H9 (cell line): ENCODE measurements at regions not wholly inside any gene's neighbourhood (a gene's known extent, or its start where the extent isn't known, plus 50 kb on each side); places are given as distances from the start of the nearest gene placed in this dataset.

Experiments used
- DNase-seq: peaks from one replicate; pipeline ENCODE4 v3.0.0-alpha.2; 2017
- H2AFZ ChIP-seq: one replicate; pipeline ENCODE4 v1.6.1; 2013; ENCODE audit warnings: mild to moderate bottlenecking, low read length, control low read depth, moderate library complexity
- H2AK5ac ChIP-seq: 2 replicates; pipeline ENCODE4 v1.6.1; 2013; ENCODE audit warnings: low read length, control low read depth, mixed read lengths; ENCODE audit not compliant: insufficient read length
- H2BK120ac ChIP-seq: one replicate; pipeline ENCODE4 v1.6.1; 2013; ENCODE audit warnings: low read depth, mild to moderate bottlenecking, low read length, control low read depth, inconsistent platforms; ENCODE audit not compliant: poor library complexity, severe bottlenecking
- H2BK12ac ChIP-seq: 2 replicates; pipeline ENCODE4 v1.6.1; 2013; ENCODE audit warnings: low read length, control low read depth, mixed read lengths, low read depth; ENCODE audit not compliant: insufficient read length
- H2BK15ac ChIP-seq: 2 replicates; pipeline ENCODE4 v1.6.1; 2013; ENCODE audit warnings: low read depth, low read length, control low read depth
- H2BK20ac ChIP-seq: one replicate; pipeline ENCODE4 v1.6.1; 2013; ENCODE audit warnings: low read depth, mild to moderate bottlenecking, low read length, control low read depth, inconsistent platforms; ENCODE audit not compliant: poor library complexity, severe bottlenecking
- H2BK5ac ChIP-seq: 2 replicates; pipeline ENCODE4 v1.6.1; 2013; ENCODE audit warnings: low read length, control low read depth, mixed read lengths; ENCODE audit not compliant: insufficient read length
- H3K14ac ChIP-seq: 2 replicates; pipeline ENCODE4 v1.6.1; 2013; ENCODE audit warnings: low read length, control low read depth; ENCODE audit not compliant: insufficient read depth
- H3K18ac ChIP-seq: 2 replicates; pipeline ENCODE4 v1.6.1; 2013; ENCODE audit warnings: low read depth, mild to moderate bottlenecking, mixed read lengths, low read length, control low read depth; ENCODE audit not compliant: insufficient read length
- H3K23ac ChIP-seq: 2 replicates; pipeline ENCODE4 v1.6.1; 2013; ENCODE audit warnings: low read length, control low read depth, mixed read lengths, low read depth; ENCODE audit not compliant: insufficient read length
- H3K23me2 ChIP-seq: 2 replicates; pipeline ENCODE4 v1.6.1; 2013; ENCODE audit warnings: low read depth, mild to moderate bottlenecking, mixed read lengths, low read length, control low read depth; ENCODE audit not compliant: insufficient read length, poor library complexity, severe bottlenecking
- H3K27ac ChIP-seq: 2 replicates; pipeline ENCODE4 v1.5.1; 2013; ENCODE audit warnings: low read length, control low read depth, mixed read lengths, low read depth; ENCODE audit not compliant: insufficient read length
- H3K27me3 ChIP-seq: 2 replicates; pipeline ENCODE4 v1.6.1; 2013; ENCODE audit warnings: low read length, control low read depth, inconsistent platforms; ENCODE audit not compliant: insufficient read depth
- H3K4ac ChIP-seq: 2 replicates; pipeline ENCODE4 v1.6.1; 2013; ENCODE audit warnings: low read depth, mild to moderate bottlenecking, control low read depth, inconsistent platforms, low read length, moderate library complexity
- H3K4me1 ChIP-seq: 2 replicates; pipeline ENCODE4 v1.6.1; 2013; ENCODE audit warnings: low read length, control low read depth, inconsistent platforms; ENCODE audit not compliant: insufficient read depth
- H3K4me2 ChIP-seq: 2 replicates; pipeline ENCODE4 v1.6.1; 2013; ENCODE audit warnings: low read length, control low read depth, mixed read lengths; ENCODE audit not compliant: insufficient read length, insufficient read depth
- H3K56ac ChIP-seq: 2 replicates; pipeline ENCODE4 v1.6.1; 2013; ENCODE audit warnings: low read depth, mild to moderate bottlenecking, mixed read lengths, low read length, control low read depth; ENCODE audit not compliant: insufficient read length
- H3K79me1 ChIP-seq: 2 replicates; pipeline ENCODE4 v1.6.1; 2013; ENCODE audit warnings: low read depth, mild to moderate bottlenecking, moderate library complexity, low read length, control low read depth, inconsistent platforms; ENCODE audit not compliant: insufficient read depth, poor library complexity, severe bottlenecking
- H3K79me2 ChIP-seq: 2 replicates; pipeline ENCODE4 v1.6.1; 2013; ENCODE audit warnings: low read length, control low read depth, inconsistent platforms; ENCODE audit not compliant: insufficient read depth
- H3K9ac ChIP-seq: 2 replicates; pipeline ENCODE4 v1.6.1; 2013; ENCODE audit warnings: low read length, control low read depth, mixed read lengths; ENCODE audit not compliant: insufficient read length; ENCODE audit errors: extremely low read depth
- H3K9me3 ChIP-seq: one replicate; pipeline ENCODE4 v1.6.1; 2013; ENCODE audit warnings: low read depth, low read length, inconsistent platforms; ENCODE audit not compliant: control insufficient read depth
- H3T11ph ChIP-seq: one replicate; pipeline ENCODE4 v1.6.1; 2013; ENCODE audit warnings: mild to moderate bottlenecking, low read length, control low read depth, inconsistent platforms
- H4K20me1 ChIP-seq: one replicate; pipeline ENCODE4 v1.6.1; 2013; ENCODE audit not compliant: control insufficient read depth, insufficient read length, insufficient read depth
- H4K5ac ChIP-seq: 2 replicates; pipeline ENCODE4 v1.6.1; 2013; ENCODE audit warnings: low read depth, mild to moderate bottlenecking, mixed read lengths, low read length, control low read depth; ENCODE audit not compliant: insufficient read length
- H4K8ac ChIP-seq: replicated peaks from 2 replicates; pipeline ENCODE4 v1.6.1; 2013; ENCODE audit warnings: low read length, control low read depth, mixed read lengths, low read depth; ENCODE audit not compliant: insufficient read length
- H4K91ac ChIP-seq: 2 replicates; pipeline ENCODE4 v1.6.1; 2013; ENCODE audit warnings: low read depth, mild to moderate bottlenecking, moderate library complexity, mixed read lengths, low read length, control low read depth; ENCODE audit not compliant: insufficient read length
- H3K27ac Mint-ChIP-seq, 3 experiments: 2 replicates in 2 of 3; 3 replicates in 1 of 3; pipeline ENCODE4 v1.8.0; 2020 to 2021; ENCODE audit warnings: mixed read lengths in 3 of 3, mild to moderate bottlenecking in 1 of 3, moderate library complexity in 1 of 3
- H3K27me3 Mint-ChIP-seq: 2 replicates; pipeline ENCODE4 v1.8.0; 2021; ENCODE audit warnings: low read depth, mild to moderate bottlenecking, moderate library complexity, mixed read lengths
- H3K36me3 Mint-ChIP-seq, 3 experiments: 2 replicates in 2 of 3; 3 replicates in 1 of 3; pipeline ENCODE4 v1.8.0; 2020 to 2021; ENCODE audit warnings: low read depth in 3 of 3, mixed read lengths in 3 of 3; ENCODE audit not compliant: insufficient read depth in 1 of 3
- H3K4me1 Mint-ChIP-seq, 2 experiments: 2 replicates each; pipeline ENCODE4 v1.8.0; 2020; ENCODE audit warnings: mixed read lengths in 2 of 2
- H3K4me3 Mint-ChIP-seq, 2 experiments: 2 replicates in 1 of 2; 3 replicates in 1 of 2; pipeline ENCODE4 v1.8.0; 2020 to 2021; ENCODE audit warnings: mild to moderate bottlenecking in 2 of 2, mixed read lengths in 2 of 2, moderate library complexity in 1 of 2
- H3K9me3 Mint-ChIP-seq, 2 experiments: 2 replicates in 1 of 2; 3 replicates in 1 of 2; pipeline ENCODE4 v1.8.0; 2020; ENCODE audit warnings: mild to moderate bottlenecking in 2 of 2, mixed read lengths in 2 of 2, moderate library complexity in 1 of 2
- CTCF ChIP-seq: fragments of 200-600 bp; sonication (generic); conservative IDR thresholded peaks from 3 replicates; pipeline ENCODE4 v1.8.0; 2021; ENCODE audit warnings: antibody characterized with exemption, mild to moderate bottlenecking
- WGBS: extraction: QIAGEN DNeasy Blood & Tissue Kit; methylation state at CpG from one replicate; pipeline ENCODE4 v1.1.7; 2013; ENCODE audit warnings: missing lambda C conversion rate, low lambda C conversion rate, mixed read lengths; ENCODE audit not compliant: insufficient read length; ENCODE audit errors: extremely low coverage; 5-methylcytosine and 5-hydroxymethylcytosine counted together

GRCh38 chr3:13951184-13951583 is 71.3 kb upstream of the WNT7A start:
- Mint-ChIP-seq H3K27ac (no peak overlapping the region), H3K9me3 (peaks cover 17 to 44% of the 10 kb centered on the region in 2 experiments), H3K4me1 (peaks cover 17 to 18% of the 10 kb centered on the region in 2 experiments), H3K36me3 (peaks cover 0 to 9% (median 3%) of the 10 kb centered on the region in 3 experiments; a peak in 4 of 7 replicates), H3K27me3 (peaks cover 14% of the 10 kb centered on the region), H3K4me3 (no peak overlapping the region)
- no peak overlapping the region for H3K56ac ChIP-seq
- no peak overlapping the region for H4K91ac ChIP-seq
- no peaks in the 10 kb centered on the region for H4K20me1 ChIP-seq
- H2AFZ ChIP-seq: no peak overlapping the region
- no peak overlapping the region for H3K27ac ChIP-seq
- H4K8ac ChIP-seq: no peak overlapping the region
- H3K4me2 ChIP-seq: no peak overlapping the region
- DNase-seq: no peak
- no peak overlapping the region for H3K14ac ChIP-seq
- no CpG with 5 or more reads among the region's 1 CpG for WGBS
- no peak overlapping the region for H3K18ac ChIP-seq
- no peaks in the 10 kb centered on the region for H3K9me3 ChIP-seq
- H3K23me2 ChIP-seq: no peaks in the 10 kb centered on the region
- no peak overlapping the region for H2BK20ac ChIP-seq
- no peaks in the 10 kb centered on the region for H3K79me1 ChIP-seq
- no peaks in the 10 kb centered on the region for H3K4me1 ChIP-seq
- H2BK12ac ChIP-seq: no peak overlapping the region
- no peak overlapping the region for H3K23ac ChIP-seq
- H2BK120ac ChIP-seq: no peak overlapping the region
- no peak overlapping the region for H2BK15ac ChIP-seq
- no peak overlapping the region for H2BK5ac ChIP-seq
- no peaks in the 10 kb centered on the region for H3K79me2 ChIP-seq
- no peak overlapping the region for H3K4ac ChIP-seq
- no peak overlapping the region for H3T11ph ChIP-seq
- no peak for TF ChIP-seq CTCF
- no peak overlapping the region for H3K9ac ChIP-seq
- no peaks in the 10 kb centered on the region for H3K27me3 ChIP-seq
- H2AK5ac ChIP-seq: no peak overlapping the region
- no peak overlapping the region for H4K5ac ChIP-seq
